Lower leg skin (tissue), 4 donors: ENCODE measurements at regions not wholly inside any gene's neighbourhood (a gene's known extent, or its start where the extent isn't known, plus 50 kb on each side); places are given as distances from the start of the nearest gene placed in this dataset.

Experiments
- DNase-seq, 2 donors: peaks; one replicate each; pipeline ENCODE4 v3.0.0-alpha.2; 2019; ENCODE audit warnings: low spot score in 2 of 2
- H3K4me3 ChIP-seq: fragments of 200-600 bp; sonication (generic); 2 replicates; pipeline ENCODE4 v1.5.1; 2017; ENCODE audit warnings: mild to moderate bottlenecking, low read depth; ENCODE audit not compliant: poor library complexity, severe bottlenecking
- POLR2A ChIP-seq, 2 donors: fragments of 450-650 bp; IDR thresholded peaks; one replicate each; pipeline ENCODE4 v1.6.1; 2016 to 2017; ENCODE audit warnings: antibody characterized with exemption in 2 of 2, mild to moderate bottlenecking in 1 of 2, moderate library complexity in 1 of 2
- WGBS, 2 donors: methylation state at CpG; one replicate each; pipeline ENCODE4 v1.1.5; 2018; 5-methylcytosine and 5-hydroxymethylcytosine counted together
- intact Hi-C: fragments of 100-400 bp; cut with DNase I; formaldehyde crosslinking; loops from one replicate; pipeline ENCODE4 v1.15.0; 2023; ENCODE audit warnings: low total_unique reads
- TF ChIP-seq, protein P1 (sequence below), 3 donors: fragments of 450-650 bp; IDR thresholded peaks; one replicate each; pipeline ENCODE4 v1.5.1; 2016; ENCODE audit warnings: antibody characterized with exemption in 3 of 3, mild to moderate bottlenecking in 3 of 3, moderate library complexity in 2 of 3

- no peak overlapping the region for H3K4me3 ChIP-seq
- intact Hi-C loops: no loop called here
- WGBS, 2 donors: 93 to 98% methylated on average over 1 of the region's 1 CpG
- no peak for DNase-seq
- TF ChIP-seq, protein P1, sequence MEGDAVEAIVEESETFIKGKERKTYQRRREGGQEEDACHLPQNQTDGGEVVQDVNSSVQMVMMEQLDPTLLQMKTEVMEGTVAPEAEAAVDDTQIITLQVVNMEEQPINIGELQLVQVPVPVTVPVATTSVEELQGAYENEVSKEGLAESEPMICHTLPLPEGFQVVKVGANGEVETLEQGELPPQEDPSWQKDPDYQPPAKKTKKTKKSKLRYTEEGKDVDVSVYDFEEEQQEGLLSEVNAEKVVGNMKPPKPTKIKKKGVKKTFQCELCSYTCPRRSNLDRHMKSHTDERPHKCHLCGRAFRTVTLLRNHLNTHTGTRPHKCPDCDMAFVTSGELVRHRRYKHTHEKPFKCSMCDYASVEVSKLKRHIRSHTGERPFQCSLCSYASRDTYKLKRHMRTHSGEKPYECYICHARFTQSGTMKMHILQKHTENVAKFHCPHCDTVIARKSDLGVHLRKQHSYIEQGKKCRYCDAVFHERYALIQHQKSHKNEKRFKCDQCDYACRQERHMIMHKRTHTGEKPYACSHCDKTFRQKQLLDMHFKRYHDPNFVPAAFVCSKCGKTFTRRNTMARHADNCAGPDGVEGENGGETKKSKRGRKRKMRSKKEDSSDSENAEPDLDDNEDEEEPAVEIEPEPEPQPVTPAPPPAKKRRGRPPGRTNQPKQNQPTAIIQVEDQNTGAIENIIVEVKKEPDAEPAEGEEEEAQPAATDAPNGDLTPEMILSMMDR (IDR thresholded peaks at IDR 0.05): no peak
- no peak for TF ChIP-seq POLR2A (IDR thresholded peaks at IDR 0.05)
Measured at GRCh38 chr4:133597251-133597650, 448.2 kb downstream of the PCDH10 start.

- intact Hi-C loops: no loop called here
- H3K4me3 ChIP-seq: no peak overlapping the region
- no peak for DNase-seq
- 79 to 81% methylated on average over 3 of the region's 3 CpGs for WGBS, 2 donors
- TF ChIP-seq POLR2A (IDR thresholded peaks at IDR 0.05): no peak
Measured at GRCh38 chr4:133596459-133596858, 447.4 kb downstream of the PCDH10 start.

DNA sequence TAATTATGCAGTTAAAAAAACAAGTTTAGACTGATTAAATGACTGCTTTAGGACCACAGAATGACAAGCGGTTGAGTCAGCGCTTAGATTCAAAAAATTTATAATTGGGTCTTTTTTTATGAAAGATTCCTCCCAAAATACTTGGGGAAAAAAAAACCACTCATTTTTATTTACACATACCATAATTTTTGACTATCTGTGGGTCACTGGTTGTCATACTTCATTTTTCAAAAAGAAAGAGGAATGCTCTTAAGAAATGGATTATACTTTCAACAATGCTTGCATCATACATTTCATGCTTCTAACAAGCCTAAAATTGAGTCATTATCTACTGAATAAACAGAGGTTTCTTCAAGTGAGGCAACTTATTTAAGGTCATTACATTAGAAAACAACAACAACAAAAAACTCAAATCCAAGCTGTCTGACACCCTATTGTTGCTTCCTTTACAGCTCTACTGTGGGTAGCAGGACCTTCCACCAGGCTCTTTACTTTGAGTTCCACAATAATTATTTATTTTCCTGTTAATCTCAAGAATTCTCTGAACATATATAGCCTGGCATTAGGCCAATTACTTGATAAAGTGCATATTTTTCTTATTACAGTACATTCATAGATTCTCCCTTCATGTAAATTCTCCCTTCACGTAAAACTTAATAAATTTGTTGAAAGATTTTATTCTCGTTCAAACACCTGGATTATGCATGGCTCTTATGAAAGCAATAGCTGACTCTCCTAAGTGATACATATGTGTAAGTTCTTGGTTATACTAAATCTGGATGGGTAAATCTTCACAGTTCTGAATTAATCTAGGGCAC is 445.5 kb downstream of the PCDH10 start:
- intact Hi-C loops: no loop called here
- TF ChIP-seq POLR2A (IDR thresholded peaks at IDR 0.05): no peak
- TF ChIP-seq, protein P1 (IDR thresholded peaks at IDR 0.05): no peak
- H3K4me3 ChIP-seq: no peak overlapping the region
- DNase-seq: no peak
- whole genome bisulfite sequencing, 2 donors: 55 to 63% methylated on average over 4 of the region's 4 CpGs

DNA sequence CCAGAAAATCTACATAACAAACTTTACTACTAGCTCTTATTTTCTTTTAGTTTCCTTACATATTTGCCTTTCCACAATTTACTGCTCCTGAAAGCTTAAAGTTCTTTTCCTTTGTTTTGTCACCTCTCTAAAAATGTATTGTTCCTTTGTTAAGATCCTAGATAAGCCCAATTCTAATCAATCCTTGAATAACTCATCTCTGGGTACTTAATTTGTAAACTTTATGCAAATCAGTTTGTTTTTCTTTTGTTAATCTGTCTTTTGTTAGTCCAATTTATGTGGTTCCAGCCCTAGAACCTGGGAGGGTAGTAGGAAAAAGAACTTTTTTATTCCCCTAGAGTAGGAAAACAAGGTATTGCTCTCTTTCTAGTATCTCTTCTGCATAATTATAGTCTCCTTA is 444.7 kb downstream of the PCDH10 start:
- TF ChIP-seq, protein P1 (IDR thresholded peaks at IDR 0.05): no peak
- no peak for TF ChIP-seq POLR2A (IDR thresholded peaks at IDR 0.05)
- intact Hi-C loops: no loop called here
- H3K4me3 ChIP-seq: no peak overlapping the region

DNA sequence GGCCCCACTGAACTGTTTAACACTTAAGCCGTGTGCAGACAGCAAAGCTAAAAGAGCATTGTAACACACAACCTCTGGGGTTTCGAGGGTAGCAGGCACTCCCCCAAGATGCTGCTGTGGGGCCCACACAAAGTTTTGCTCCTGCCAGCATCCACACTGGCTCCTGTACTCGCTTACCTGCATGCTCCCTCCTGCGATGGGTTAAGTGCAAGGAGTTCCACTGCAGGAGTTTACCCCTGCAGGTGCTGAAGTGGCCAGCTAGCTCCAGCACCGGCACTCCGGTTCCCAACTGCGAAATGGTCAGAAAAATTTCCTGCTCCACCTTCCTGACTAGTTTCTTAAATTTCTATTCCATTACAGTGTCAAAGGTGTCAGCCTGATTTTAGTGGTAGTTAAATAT is 443.5 kb downstream of the PCDH10 start:
- DNase-seq: no peak
- no peak overlapping the region for H3K4me3 ChIP-seq
- WGBS, 2 donors: 81 to 89% methylated on average over 7 of the region's 7 CpGs
- intact Hi-C loops: no loop called here
- no peak for TF ChIP-seq POLR2A (IDR thresholded peaks at IDR 0.05)
- TF ChIP-seq, protein P1 (IDR thresholded peaks at IDR 0.05): no peak

More for the DNA sequence above, 444.7 kb downstream of the PCDH10 start:
- DNase-seq: no peak

GRCh38 chr4:133592106-133592505 is 443.0 kb downstream of the PCDH10 start:
- DNase-seq: no peak
- intact Hi-C loops: no loop called here
- 91 to 100% methylated on average over 1 of the region's 1 CpG for WGBS, 2 donors
- TF ChIP-seq, protein P1 (IDR thresholded peaks at IDR 0.05): no peak
- no peak for TF ChIP-seq POLR2A (IDR thresholded peaks at IDR 0.05)
- no peak overlapping the region for H3K4me3 ChIP-seq
